ENCODE measurements at regions not wholly inside any gene's neighbourhood (a gene's known extent, or its start where the extent isn't known, plus 50 kb on each side); places are given as distances from the start of the nearest gene placed in this dataset.

GRCh38 chr14:51511265-51511664 lies 140.4 kb upstream of the FRMD6 start:
- DNase-seq (ENCODE audit: low read depth in 2 of 2, low spot score in 1 of 2): no peak

- DNase-seq (ENCODE audit: low read depth in 2 of 2, low spot score in 1 of 2): no peak
These were observed 139.4 kb upstream of the FRMD6 start for GRCh38 chr14:51512316-51512715.

GRCh38 chr14:51513281-51513680 lies 138.4 kb upstream of the FRMD6 start:
- DNase-seq (ENCODE audit: low read depth in 2 of 2, low spot score in 1 of 2): no peak

GRCh38 chr14:51513933-51514332 lies 137.8 kb upstream of the FRMD6 start:
- no peak for DNase-seq (ENCODE audit: low read depth in 2 of 2, low spot score in 1 of 2)

- DNase-seq (ENCODE audit: low read depth in 2 of 2, low spot score in 1 of 2): no peak
These were observed 136.1 kb upstream of the FRMD6 start for GRCh38 chr14:51515611-51516010.

- DNase-seq (ENCODE audit: low read depth in 2 of 2, low spot score in 1 of 2): no peak
These were observed 134.9 kb upstream of the FRMD6 start for GRCh38 chr14:51516706-51517395.

GRCh38 chr14:51518280-51518679 lies 133.4 kb upstream of the FRMD6 start:
- no peak for DNase-seq (ENCODE audit: low read depth in 2 of 2, low spot score in 1 of 2)

GRCh38 chr14:51518711-51519110 lies 133.0 kb upstream of the FRMD6 start:
- no peak for DNase-seq (ENCODE audit: low read depth in 2 of 2, low spot score in 1 of 2)

- no peak for DNase-seq (ENCODE audit: low read depth in 2 of 2, low spot score in 1 of 2)
These were observed 131.6 kb upstream of the FRMD6 start for GRCh38 chr14:51520087-51520486.

- DNase-seq (ENCODE audit: low read depth in 2 of 2, low spot score in 1 of 2): no peak
These were observed 129.9 kb upstream of the FRMD6 start for GRCh38 chr14:51521764-51522163.

- DNase-seq (ENCODE audit: low read depth in 2 of 2, low spot score in 1 of 2): no peak
These were observed 128.5 kb upstream of the FRMD6 start for GRCh38 chr14:51523243-51523642.

GRCh38 chr14:51525739-51526138 lies 126.0 kb upstream of the FRMD6 start:
- no peak for DNase-seq (ENCODE audit: low read depth in 2 of 2, low spot score in 1 of 2)

- DNase-seq (ENCODE audit: low read depth in 2 of 2, low spot score in 1 of 2): no peak
These were observed 124.6 kb upstream of the FRMD6 start for GRCh38 chr14:51527073-51527472.

- no peak for DNase-seq (ENCODE audit: low read depth in 2 of 2, low spot score in 1 of 2)
These were observed 122.0 kb upstream of the FRMD6 start for GRCh38 chr14:51529736-51530135.

GRCh38 chr14:51533160-51533559 lies 118.5 kb upstream of the FRMD6 start:
- DNase-seq (ENCODE audit: low read depth in 2 of 2, low spot score in 1 of 2): no peak

- DNase-seq (ENCODE audit: low read depth in 2 of 2, low spot score in 1 of 2): no peak
These were observed 117.7 kb upstream of the FRMD6 start for GRCh38 chr14:51533872-51534553.

GRCh38 chr14:51534610-51535011 lies 117.1 kb upstream of the FRMD6 start:
- DNase-seq (ENCODE audit: low read depth in 2 of 2, low spot score in 1 of 2): no peak

GRCh38 chr14:51535443-51536044 lies 116.2 kb upstream of the FRMD6 start:
- DNase-seq (ENCODE audit: low read depth in 2 of 2, low spot score in 1 of 2): no peak

- no peak for DNase-seq (ENCODE audit: low read depth in 2 of 2, low spot score in 1 of 2)
These were observed 112.7 kb upstream of the FRMD6 start for GRCh38 chr14:51538973-51539372.

- no peak for DNase-seq (ENCODE audit: low read depth in 2 of 2, low spot score in 1 of 2)
These were observed 112.1 kb upstream of the FRMD6 start for GRCh38 chr14:51539571-51540037.

- no peak for DNase-seq (ENCODE audit: low read depth in 2 of 2, low spot score in 1 of 2)
These were observed 111.3 kb upstream of the FRMD6 start for GRCh38 chr14:51540364-51540763.

- DNase-seq (ENCODE audit: low read depth in 2 of 2, low spot score in 1 of 2): no peak
These were observed 107.2 kb upstream of the FRMD6 start for GRCh38 chr14:51544471-51544870.

Measured in stimulated activated CD8-positive, alpha-beta memory T cell treated with anti-CD3 and anti-CD28 coated beads, Interleukin-4, amount 100 ng/mL, for 1 hour (primary cell).